H1 (cell line): ENCODE measurements at regions not wholly inside any gene's neighbourhood (a gene's known extent, or its start where the extent isn't known, plus 50 kb on each side); places are given as distances from the start of the nearest gene placed in this dataset.

Source experiments
- CTCF ChIA-PET: fragments of 300-600 bp; sonication (Branson Sonifier 250); formaldehyde crosslinking; loops from one replicate; lab custom pipeline; 2021; ENCODE audit not compliant: partially characterized antibody; lab: Charles Lee
- POLR2A ChIA-PET: fragments of 300-600 bp; sonication (Branson Sonifier 250); formaldehyde crosslinking; loops from one replicate; lab custom pipeline; 2021; ENCODE audit warnings: inconsistent platforms; ENCODE audit not compliant: partially characterized antibody; lab: Charles Lee
- DNase-seq, 2 experiments: peaks; one replicate each; pipeline versions ENCODE4 v3.0.0 to v3.0.0-alpha.2; 2010 to 2022; ENCODE audit warnings: low spot score in 2 of 2, low read depth in 1 of 2, mixed read lengths in 1 of 2
- FAIRE-seq: peaks from 2 replicates; lab custom pipeline; 2011; peaks lifted over from hg19 to GRCh38; lab: Jason Lieb, UNC
- H2AFZ ChIP-seq: 2 replicates; pipeline ENCODE4 v1.8.1; 2012; ENCODE audit warnings: low read length, inconsistent platforms
- H2AK5ac ChIP-seq: 2 replicates; pipeline ENCODE4 v1.6.1; 2013; ENCODE audit warnings: low read depth, low read length
- H2BK120ac ChIP-seq: replicated peaks from 2 replicates; pipeline ENCODE3; 2013; ENCODE audit warnings: low read depth, low read length, inconsistent platforms
- H2BK12ac ChIP-seq: 2 replicates; pipeline ENCODE4 v1.6.1; 2013; ENCODE audit warnings: low read depth, low read length
- H2BK15ac ChIP-seq: 2 replicates; pipeline ENCODE4 v1.6.1; 2013; ENCODE audit warnings: low read length
- H2BK20ac ChIP-seq: 2 replicates; pipeline ENCODE4 v1.6.1; 2013; ENCODE audit warnings: low read length
- H2BK5ac ChIP-seq: 2 replicates; pipeline ENCODE4 v1.6.1; 2013; ENCODE audit warnings: low read depth, low read length
- H3K14ac ChIP-seq: 2 replicates; pipeline ENCODE4 v1.6.1; 2013; ENCODE audit warnings: inconsistent platforms; ENCODE audit not compliant: insufficient read length
- H3K18ac ChIP-seq: 2 replicates; pipeline ENCODE4 v1.6.1; 2013; ENCODE audit warnings: low read length; ENCODE audit errors: extremely low read depth
- H3K23ac ChIP-seq: 2 replicates; pipeline ENCODE4 v1.6.1; 2013; ENCODE audit warnings: inconsistent platforms; ENCODE audit not compliant: insufficient read length
- H3K23me2 ChIP-seq: 2 replicates; pipeline ENCODE4 v1.6.1; 2013; ENCODE audit warnings: low read depth, low read length
- H3K27ac ChIP-seq: 2 replicates; pipeline ENCODE4 v1.6.1; 2011; ENCODE audit warnings: low read depth, low read length, inconsistent platforms
- H3K27me3 ChIP-seq, 4 experiments: replicated peaks in 1 of 4; 1 replicate in 1 of 4; 2 replicates in 3 of 4; pipeline versions ENCODE4 v1.6.1 to v1.8.1; 2011 to 2013; ENCODE audit warnings: low read length in 3 of 4, mild to moderate bottlenecking in 3 of 4, inconsistent platforms in 2 of 4, mixed read lengths in 2 of 4, moderate library complexity in 1 of 4; ENCODE audit not compliant: control insufficient read depth in 3 of 4, insufficient read depth in 3 of 4; ENCODE audit errors: extremely low read depth in 1 of 4
- H3K36me3 ChIP-seq, 4 experiments: 2 replicates each; pipeline versions ENCODE4 v1.6.1 to v1.8.1; 2011 to 2013; ENCODE audit warnings: mild to moderate bottlenecking in 4 of 4, low read length in 3 of 4, moderate library complexity in 2 of 4, control low read depth in 1 of 4, inconsistent platforms in 1 of 4; ENCODE audit not compliant: insufficient read depth in 4 of 4, control insufficient read depth in 2 of 4
- H3K4ac ChIP-seq: replicated peaks from 2 replicates; pipeline ENCODE3; 2013; ENCODE audit warnings: low read length, low read depth, mixed read lengths, inconsistent platforms; ENCODE audit not compliant: insufficient read length
- H3K4me1 ChIP-seq, 4 experiments: replicated peaks in 1 of 4; 1 replicate in 1 of 4; 2 replicates in 3 of 4; pipeline versions ENCODE4 v1.6.1 to v1.8.1; 2011 to 2013; ENCODE audit warnings: low read length in 3 of 4, inconsistent platforms in 2 of 4, mixed read lengths in 1 of 4; ENCODE audit not compliant: insufficient read depth in 4 of 4, control insufficient read depth in 3 of 4
- H3K4me2 ChIP-seq, 2 experiments: 2 replicates each; pipeline versions ENCODE4 v1.6.1 to v1.8.1; 2011 to 2013; ENCODE audit warnings: low read depth in 2 of 2, low read length in 2 of 2, control low read depth in 1 of 2, inconsistent platforms in 1 of 2, mild to moderate bottlenecking in 1 of 2; ENCODE audit not compliant: insufficient read depth in 1 of 2
- H3K4me3 ChIP-seq, 4 experiments: fragments of 200-600, 300-600 bp in 1 of 4; sonication (generic), shearing (Covaris generic), sonication (Bioruptor Twin) in 1 of 4; 2 replicates each; pipeline versions ENCODE4 v1.5.1 to v1.8.1; 2011 to 2016; ENCODE audit warnings: low read length in 4 of 4, low read depth in 3 of 4, control low read depth in 2 of 4, inconsistent platforms in 2 of 4, mild to moderate bottlenecking in 2 of 4, mixed read lengths in 1 of 4, moderate library complexity in 1 of 4; ENCODE audit not compliant: insufficient read depth in 2 of 4; ENCODE audit errors: extremely low read depth in 1 of 4
- H3K56ac ChIP-seq: replicated peaks from 2 replicates; pipeline ENCODE3; 2013; ENCODE audit warnings: low read depth, mild to moderate bottlenecking, mixed read lengths, low read length, inconsistent platforms; ENCODE audit not compliant: insufficient read length
- H3K79me1 ChIP-seq: 2 replicates; pipeline ENCODE4 v1.6.1; 2013; ENCODE audit warnings: low read depth, low read length, control low read depth
- H3K79me2 ChIP-seq, 2 experiments: 2 replicates each; pipeline versions ENCODE4 v1.6.1 to v1.8.1; 2012 to 2013; ENCODE audit warnings: low read length in 2 of 2, mild to moderate bottlenecking in 2 of 2, inconsistent platforms in 1 of 2; ENCODE audit not compliant: insufficient read depth in 2 of 2, control insufficient read depth in 1 of 2
- H3K9ac ChIP-seq, 4 experiments: replicated peaks in 1 of 4; 1 replicate in 1 of 4; 2 replicates in 3 of 4; pipeline versions ENCODE4 v1.6.1 to v1.8.1; 2011 to 2013; ENCODE audit warnings: low read depth in 3 of 4, low read length in 3 of 4, control low read depth in 2 of 4, mild to moderate bottlenecking in 2 of 4, moderate library complexity in 2 of 4, inconsistent platforms in 1 of 4; ENCODE audit errors: extremely low read depth in 1 of 4
- H3K9me3 ChIP-seq, 2 experiments: 2 replicates each; pipeline versions ENCODE4 v1.6.1 to v1.8.1; 2012 to 2013; ENCODE audit warnings: mild to moderate bottlenecking in 2 of 2, moderate library complexity in 2 of 2, control low read depth in 1 of 2, inconsistent platforms in 1 of 2, low read depth in 1 of 2, low read length in 1 of 2, mixed read lengths in 1 of 2; ENCODE audit not compliant: insufficient read depth in 2 of 2
- H4K20me1 ChIP-seq, 2 experiments: replicated peaks in 1 of 2; 2 replicates each; pipeline versions ENCODE3 to v1.8.1; 2011 to 2013; ENCODE audit warnings: inconsistent platforms in 2 of 2, low read length in 2 of 2, mild to moderate bottlenecking in 1 of 2; ENCODE audit not compliant: insufficient read depth in 2 of 2, control insufficient read depth in 1 of 2
- H4K5ac ChIP-seq: 2 replicates; pipeline ENCODE4 v1.6.1; 2013; ENCODE audit warnings: low read length, low read depth, mixed read lengths, inconsistent platforms; ENCODE audit not compliant: insufficient read length
- H4K8ac ChIP-seq: 2 replicates; pipeline ENCODE4 v1.8.0; 2013; ENCODE audit warnings: mild to moderate bottlenecking, moderate library complexity, low read length, inconsistent platforms; ENCODE audit not compliant: insufficient read depth; ENCODE audit errors: extremely low read depth
- H4K91ac ChIP-seq: replicated peaks from 2 replicates; pipeline ENCODE3; 2013; ENCODE audit warnings: low read length, mixed read lengths, inconsistent platforms; ENCODE audit not compliant: insufficient read length
- BCL11A ChIP-seq, 2 experiments: IDR thresholded peaks; one replicate each; pipeline ENCODE4 v1.6.1; 2011; ENCODE audit warnings: low read depth in 2 of 2, low read length in 2 of 2, mild to moderate bottlenecking in 2 of 2
- JUN ChIP-seq: IDR thresholded peaks from 2 replicates; pipeline ENCODE4 v1.6.1; 2011; ENCODE audit warnings: low read depth, mild to moderate bottlenecking, improper control_type of control experiment, low read length
- MAFK ChIP-seq: IDR thresholded peaks from 2 replicates; pipeline ENCODE4 v1.6.1; 2012; ENCODE audit warnings: low read depth, mild to moderate bottlenecking, improper control_type of control experiment, low read length
- RFX5 ChIP-seq: IDR thresholded peaks from 2 replicates; pipeline ENCODE4 v1.6.1; 2011; ENCODE audit warnings: low read depth, low read length, improper control_type of control experiment, borderline replicate concordance
- RXRA ChIP-seq: IDR thresholded peaks from 2 replicates; pipeline ENCODE4 v1.6.1; 2011; ENCODE audit warnings: low read depth, mild to moderate bottlenecking, low read length, moderate library complexity; ENCODE audit not compliant: insufficient read depth
- TAF1 ChIP-seq: IDR thresholded peaks from 2 replicates; pipeline ENCODE4 v1.6.1; 2011; ENCODE audit warnings: mild to moderate bottlenecking, low read depth, low read length
- WGBS, 2 experiments: shearing (Covaris generic) in 1 of 2; methylation state at CpG; one replicate each; pipeline versions ENCODE4 v1.1.6 to v1.1.7; 2013 to 2015; ENCODE audit warnings: low lambda C conversion rate in 2 of 2, mixed read lengths in 2 of 2, inconsistent platforms in 1 of 2, low coverage in 1 of 2, missing lambda C conversion rate in 1 of 2; ENCODE audit not compliant: insufficient replicate concordance in 2 of 2, insufficient coverage in 1 of 2, insufficient read length in 1 of 2; ENCODE audit errors: extremely low coverage in 1 of 2, missing lambda C conversion rate in 1 of 2; 5-methylcytosine and 5-hydroxymethylcytosine counted together
- TF ChIP-seq, protein P1 (sequence below): IDR thresholded peaks from 2 replicates; pipeline ENCODE4 v1.6.1; 2012; ENCODE audit warnings: inconsistent platforms

DNA sequence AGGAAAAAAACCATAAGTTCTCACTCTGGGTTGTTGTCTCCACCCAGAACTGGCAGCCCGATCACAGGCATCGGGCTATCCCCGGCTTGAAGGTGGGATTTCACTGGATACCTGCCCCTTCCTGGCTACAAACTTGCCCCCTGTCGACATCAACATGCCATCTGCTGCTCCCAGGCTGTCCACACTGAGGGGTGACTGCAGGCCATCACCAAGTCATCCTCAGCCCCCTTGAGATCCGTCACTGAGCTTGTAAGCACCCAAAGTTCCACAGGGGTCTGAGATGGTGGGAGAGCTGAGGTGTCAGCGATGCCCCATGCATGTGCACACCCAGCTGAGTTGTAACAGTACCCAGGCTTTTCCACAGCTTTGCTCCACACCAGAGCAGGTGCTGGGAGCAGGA is 211.0 kb downstream of the AMY1C start (continued):
- TF ChIP-seq RXRA: no peak
- TF ChIP-seq, all 59 proteins: peak for 0

DNA sequence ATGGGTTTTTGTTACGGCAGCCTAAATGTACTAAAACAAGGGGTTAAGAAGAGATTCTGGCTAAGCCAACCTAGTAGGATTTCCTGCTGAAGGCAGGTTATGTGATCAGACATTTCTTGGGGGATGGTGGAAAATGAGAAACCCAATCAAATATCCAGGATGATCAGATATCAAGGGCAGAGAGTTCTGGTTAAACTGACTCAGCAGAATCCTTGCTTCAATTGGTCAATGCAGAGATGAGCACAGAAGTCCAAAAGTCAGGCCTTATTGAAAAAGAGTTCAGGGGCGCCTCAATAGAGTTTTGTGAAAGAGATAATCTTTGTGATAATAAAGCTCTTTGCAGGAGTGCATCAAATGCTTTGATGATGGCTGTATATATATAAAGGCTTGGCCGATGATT is 237.1 kb downstream of the AMY1C start:
- CTCF ChIA-PET: no interaction called here
- TF ChIP-seq TAF1: no peak
- TF ChIP-seq JUN: no peak
- TF ChIP-seq RFX5: no peak
- no peak for TF ChIP-seq MAFK
- no peak for TF ChIP-seq BCL11A (IDR thresholded peaks at IDR 0.05; ENCODE audit: low read depth in 2 of 2, low read length in 2 of 2)
- TF ChIP-seq, protein P1, sequence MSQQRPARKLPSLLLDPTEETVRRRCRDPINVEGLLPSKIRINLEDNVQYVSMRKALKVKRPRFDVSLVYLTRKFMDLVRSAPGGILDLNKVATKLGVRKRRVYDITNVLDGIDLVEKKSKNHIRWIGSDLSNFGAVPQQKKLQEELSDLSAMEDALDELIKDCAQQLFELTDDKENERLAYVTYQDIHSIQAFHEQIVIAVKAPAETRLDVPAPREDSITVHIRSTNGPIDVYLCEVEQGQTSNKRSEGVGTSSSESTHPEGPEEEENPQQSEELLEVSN: no peak
- TF ChIP-seq, all 59 proteins: peak for 0
- no peak overlapping the region for H3K9ac ChIP-seq
- H3K56ac ChIP-seq: no peak overlapping the region
- H3K79me2 ChIP-seq: no peaks in the 10 kb centered on the region
- H3K18ac ChIP-seq: no peak overlapping the region
- WGBS, 2 experiments: 82% methylated on average over 3 of the region's 3 CpGs; no CpG with 5 or more reads in 1 of the 2 experiments
- no peak overlapping the region for H4K5ac ChIP-seq
- H3K14ac ChIP-seq: no peak overlapping the region
- H2AK5ac ChIP-seq: no peak overlapping the region
- H3K23me2 ChIP-seq: no peaks in the 10 kb centered on the region
- H2BK5ac ChIP-seq: no peak overlapping the region
- no peaks in the 10 kb centered on the region for H3K79me1 ChIP-seq
- H3K4me1 ChIP-seq: no peaks in the 10 kb centered on the region
- no peak overlapping the region for H2BK15ac ChIP-seq
- H3K4ac ChIP-seq: no peak overlapping the region
- H3K4me3 ChIP-seq: no peak overlapping the region
- no peaks in the 10 kb centered on the region for H3K36me3 ChIP-seq
- no peak overlapping the region for H2BK12ac ChIP-seq
- H3K27me3 ChIP-seq: no peaks in the 10 kb centered on the region
- no peaks in the 10 kb centered on the region for H4K20me1 ChIP-seq
- H4K91ac ChIP-seq: no peak overlapping the region
- no peak overlapping the region for H2AFZ ChIP-seq
- no peaks in the 10 kb centered on the region for H3K9me3 ChIP-seq
- H2BK20ac ChIP-seq: no peak overlapping the region
- POLR2A ChIA-PET: no interaction called here
- H3K4me2 ChIP-seq: no peak overlapping the region
- H3K23ac ChIP-seq: no peak overlapping the region
- no peak overlapping the region for H3K27ac ChIP-seq
- H4K8ac ChIP-seq: no peak overlapping the region
- no peak for DNase-seq
- FAIRE-seq: no peak
- no peak overlapping the region for H2BK120ac ChIP-seq
